ENCODE measurements at regions not wholly inside any gene's neighbourhood (a gene's known extent, or its start where the extent isn't known, plus 50 kb on each side); places are given as distances from the start of the nearest gene placed in this dataset.
"Not testable (repeated sequence)": the region's sequence is repeated elsewhere in the genome, so short reads cannot be mapped to it uniquely, and the experiment has no call there.

- not testable (repeated sequence) for DNase-seq
Measured at GRCh38 chr7:66459783-66460413, 168.8 kb upstream of the KCTD7 start.

GRCh38 chr7:66460921-66461361 is 167.7 kb upstream of the KCTD7 start:
- no peak for DNase-seq

- not testable (repeated sequence) for DNase-seq
Measured at GRCh38 chr7:66461397-66461796, 167.3 kb upstream of the KCTD7 start.

- not testable (repeated sequence) for DNase-seq
Measured at GRCh38 chr7:66462831-66463230, 165.8 kb upstream of the KCTD7 start.

GRCh38 chr7:66464059-66464458 is 164.6 kb upstream of the KCTD7 start:
- no peak for DNase-seq

GRCh38 chr7:66466081-66466600 is 162.5 kb upstream of the KCTD7 start:
- no peak for DNase-seq

GRCh38 chr7:66467887-66468286 is 160.8 kb upstream of the KCTD7 start:
- no peak for DNase-seq

GRCh38 chr7:66473064-66473463 is 155.6 kb upstream of the KCTD7 start:
- not testable (repeated sequence) for DNase-seq

- DNase-seq, result no peak
Measured at GRCh38 chr7:66474441-66474840, 154.2 kb upstream of the KCTD7 start.

GRCh38 chr7:66476056-66476455 is 152.6 kb upstream of the KCTD7 start:
- not testable (repeated sequence) for DNase-seq

GRCh38 chr7:66477822-66478397 is 150.8 kb upstream of the KCTD7 start:
- DNase-seq, result not testable (repeated sequence)

GRCh38 chr7:66481229-66481628 is 147.5 kb upstream of the KCTD7 start:
- not testable (repeated sequence) for DNase-seq

GRCh38 chr7:66489065-66489464 is 139.6 kb upstream of the KCTD7 start:
- not testable (repeated sequence) for DNase-seq

- not testable (repeated sequence) for DNase-seq
Measured at GRCh38 chr7:66489741-66490140, 138.9 kb upstream of the KCTD7 start.

- DNase-seq, result not testable (repeated sequence)
Measured at GRCh38 chr7:66490979-66491378, 137.7 kb upstream of the KCTD7 start.

- not testable (repeated sequence) for DNase-seq
Measured at GRCh38 chr7:66492405-66492804, 136.3 kb upstream of the KCTD7 start.

- DNase-seq, result peak; percentile 83
Measured at GRCh38 chr7:66493235-66494205, 135.2 kb upstream of the KCTD7 start.

GRCh38 chr7:66497346-66497745 is 131.3 kb upstream of the KCTD7 start:
- DNase-seq, result no peak

GRCh38 chr7:66500087-66500486 is 128.6 kb upstream of the KCTD7 start:
- no peak for DNase-seq

- DNase-seq, result no peak
Measured at GRCh38 chr7:66502230-66503035, 126.2 kb upstream of the KCTD7 start.

- no peak for DNase-seq
Measured at GRCh38 chr7:66503036-66503370, 125.7 kb upstream of the KCTD7 start.

GRCh38 chr7:66503551-66504031 is 125.1 kb upstream of the KCTD7 start:
- DNase-seq, result no peak
